WTC11 (cell line): ENCODE measurements at regions not wholly inside any gene's neighbourhood (a gene's known extent, or its start where the extent isn't known, plus 50 kb on each side); places are given as distances from the start of the nearest gene placed in this dataset.

Experiments used
- CREM ChIP-seq: sonication (generic); formaldehyde crosslinking; IDR thresholded peaks from 2 replicates; pipeline ENCODE4 v1.8.1; 2022; ENCODE audit warnings: mild to moderate bottlenecking, missing genetic modification reagents, moderate library complexity
- ELF4 ChIP-seq: sonication (generic); formaldehyde crosslinking; IDR thresholded peaks from 2 replicates; pipeline ENCODE4 v1.8.1; 2022; ENCODE audit warnings: low read depth, mild to moderate bottlenecking, moderate library complexity, missing genetic modification reagents
- FOXP1 ChIP-seq: sonication (generic); formaldehyde crosslinking; IDR thresholded peaks from 2 replicates; pipeline ENCODE4 v1.8.0; 2022; ENCODE audit warnings: missing genetic modification reagents, mild to moderate bottlenecking, moderate library complexity, borderline replicate concordance
- GRHL2 ChIP-seq: fragments of 250-450 bp; sonication (Bioruptor Pico); IDR thresholded peaks from 2 replicates; pipeline ENCODE4 v1.8.0; 2022; ENCODE audit warnings: mild to moderate bottlenecking, moderate library complexity; ENCODE audit not compliant: insufficient replicate concordance, severe bottlenecking
- IRF2 ChIP-seq: sonication (generic); formaldehyde crosslinking; IDR thresholded peaks from 2 replicates; pipeline ENCODE4 v1.8.0; 2022; ENCODE audit warnings: low read depth, missing genetic modification reagents, borderline replicate concordance
- KAT7 ChIP-seq: sonication (generic); formaldehyde crosslinking; IDR thresholded peaks from 2 replicates; pipeline ENCODE4 v1.8.1; 2023; ENCODE audit warnings: missing genetic modification reagents, mild to moderate bottlenecking, borderline replicate concordance
- NFATC4 ChIP-seq: fragments of 250-450 bp; sonication (Bioruptor Pico); IDR thresholded peaks from 2 replicates; pipeline ENCODE4 v1.9.0; 2021; ENCODE audit warnings: mild to moderate bottlenecking
- NR1H2 ChIP-seq: sonication (generic); formaldehyde crosslinking; IDR thresholded peaks from 2 replicates; pipeline ENCODE4 v1.9.0; 2021; ENCODE audit warnings: mild to moderate bottlenecking, moderate library complexity, missing genetic modification reagents
- SMAD4 ChIP-seq: sonication (generic); formaldehyde crosslinking; IDR thresholded peaks from 2 replicates; pipeline ENCODE4 v1.8.0; 2022; ENCODE audit warnings: mild to moderate bottlenecking, missing genetic modification reagents
- SP1 ChIP-seq: sonication (generic); formaldehyde crosslinking; conservative IDR thresholded peaks from 2 replicates; pipeline ENCODE4 v1.8.1; 2022; ENCODE audit warnings: missing genetic modification reagents
- TF ChIP-seq, protein P1 (sequence below): sonication (generic); formaldehyde crosslinking; IDR thresholded peaks from 2 replicates; pipeline ENCODE4 v1.8.1; 2023; ENCODE audit warnings: mild to moderate bottlenecking, missing genetic modification reagents, borderline replicate concordance
- TF ChIP-seq, protein P2 (sequence below): fragments of 200-600 bp; IDR thresholded peaks from 2 replicates; pipeline ENCODE4 v1.8.0; 2022; ENCODE audit warnings: antibody characterized with exemption
- TF ChIP-seq, protein P3 (sequence below): sonication (generic); formaldehyde crosslinking; conservative IDR thresholded peaks from 2 replicates; pipeline ENCODE4 v1.8.1; 2023; ENCODE audit warnings: mild to moderate bottlenecking, low read depth, missing genetic modification reagents, moderate library complexity

DNA sequence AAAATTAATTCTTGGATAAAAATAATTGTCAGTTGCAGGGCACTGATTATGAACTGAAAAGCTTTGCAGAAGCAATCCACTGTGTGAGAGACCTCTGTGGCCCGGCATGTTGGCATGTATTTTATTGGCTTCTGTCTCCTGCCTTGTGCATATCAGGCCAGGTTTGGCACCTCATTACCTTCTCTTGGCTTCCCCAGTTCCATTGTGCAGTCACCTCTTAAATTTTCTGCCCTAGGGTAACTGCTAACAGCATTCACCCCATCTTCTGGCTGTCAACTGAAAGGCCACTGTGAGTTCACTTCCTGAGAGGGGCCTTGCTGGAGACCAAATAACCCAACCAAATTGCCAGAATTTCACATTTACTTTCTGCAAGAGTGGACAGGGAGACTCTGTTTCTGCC is 92.7 kb upstream of the RARB start:
- no peak for TF ChIP-seq NR1H2
- TF ChIP-seq KAT7 (CRISPR knock-in tag), result no peak
- TF ChIP-seq, protein P1, sequence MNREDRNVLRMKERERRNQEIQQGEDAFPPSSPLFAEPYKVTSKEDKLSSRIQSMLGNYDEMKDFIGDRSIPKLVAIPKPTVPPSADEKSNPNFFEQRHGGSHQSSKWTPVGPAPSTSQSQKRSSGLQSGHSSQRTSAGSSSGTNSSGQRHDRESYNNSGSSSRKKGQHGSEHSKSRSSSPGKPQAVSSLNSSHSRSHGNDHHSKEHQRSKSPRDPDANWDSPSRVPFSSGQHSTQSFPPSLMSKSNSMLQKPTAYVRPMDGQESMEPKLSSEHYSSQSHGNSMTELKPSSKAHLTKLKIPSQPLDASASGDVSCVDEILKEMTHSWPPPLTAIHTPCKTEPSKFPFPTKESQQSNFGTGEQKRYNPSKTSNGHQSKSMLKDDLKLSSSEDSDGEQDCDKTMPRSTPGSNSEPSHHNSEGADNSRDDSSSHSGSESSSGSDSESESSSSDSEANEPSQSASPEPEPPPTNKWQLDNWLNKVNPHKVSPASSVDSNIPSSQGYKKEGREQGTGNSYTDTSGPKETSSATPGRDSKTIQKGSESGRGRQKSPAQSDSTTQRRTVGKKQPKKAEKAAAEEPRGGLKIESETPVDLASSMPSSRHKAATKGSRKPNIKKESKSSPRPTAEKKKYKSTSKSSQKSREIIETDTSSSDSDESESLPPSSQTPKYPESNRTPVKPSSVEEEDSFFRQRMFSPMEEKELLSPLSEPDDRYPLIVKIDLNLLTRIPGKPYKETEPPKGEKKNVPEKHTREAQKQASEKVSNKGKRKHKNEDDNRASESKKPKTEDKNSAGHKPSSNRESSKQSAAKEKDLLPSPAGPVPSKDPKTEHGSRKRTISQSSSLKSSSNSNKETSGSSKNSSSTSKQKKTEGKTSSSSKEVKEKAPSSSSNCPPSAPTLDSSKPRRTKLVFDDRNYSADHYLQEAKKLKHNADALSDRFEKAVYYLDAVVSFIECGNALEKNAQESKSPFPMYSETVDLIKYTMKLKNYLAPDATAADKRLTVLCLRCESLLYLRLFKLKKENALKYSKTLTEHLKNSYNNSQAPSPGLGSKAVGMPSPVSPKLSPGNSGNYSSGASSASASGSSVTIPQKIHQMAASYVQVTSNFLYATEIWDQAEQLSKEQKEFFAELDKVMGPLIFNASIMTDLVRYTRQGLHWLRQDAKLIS (CRISPR knock-in tag), result no peak
- no peak for TF ChIP-seq SMAD4
- TF ChIP-seq, protein P2, sequence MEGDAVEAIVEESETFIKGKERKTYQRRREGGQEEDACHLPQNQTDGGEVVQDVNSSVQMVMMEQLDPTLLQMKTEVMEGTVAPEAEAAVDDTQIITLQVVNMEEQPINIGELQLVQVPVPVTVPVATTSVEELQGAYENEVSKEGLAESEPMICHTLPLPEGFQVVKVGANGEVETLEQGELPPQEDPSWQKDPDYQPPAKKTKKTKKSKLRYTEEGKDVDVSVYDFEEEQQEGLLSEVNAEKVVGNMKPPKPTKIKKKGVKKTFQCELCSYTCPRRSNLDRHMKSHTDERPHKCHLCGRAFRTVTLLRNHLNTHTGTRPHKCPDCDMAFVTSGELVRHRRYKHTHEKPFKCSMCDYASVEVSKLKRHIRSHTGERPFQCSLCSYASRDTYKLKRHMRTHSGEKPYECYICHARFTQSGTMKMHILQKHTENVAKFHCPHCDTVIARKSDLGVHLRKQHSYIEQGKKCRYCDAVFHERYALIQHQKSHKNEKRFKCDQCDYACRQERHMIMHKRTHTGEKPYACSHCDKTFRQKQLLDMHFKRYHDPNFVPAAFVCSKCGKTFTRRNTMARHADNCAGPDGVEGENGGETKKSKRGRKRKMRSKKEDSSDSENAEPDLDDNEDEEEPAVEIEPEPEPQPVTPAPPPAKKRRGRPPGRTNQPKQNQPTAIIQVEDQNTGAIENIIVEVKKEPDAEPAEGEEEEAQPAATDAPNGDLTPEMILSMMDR, result no peak
- TF ChIP-seq CREM (CRISPR knock-in tag), result no peak
- TF ChIP-seq SP1 (CRISPR knock-in tag), result no peak
- TF ChIP-seq GRHL2 (CRISPR knock-in tag), result no peak
- TF ChIP-seq, protein P3, sequence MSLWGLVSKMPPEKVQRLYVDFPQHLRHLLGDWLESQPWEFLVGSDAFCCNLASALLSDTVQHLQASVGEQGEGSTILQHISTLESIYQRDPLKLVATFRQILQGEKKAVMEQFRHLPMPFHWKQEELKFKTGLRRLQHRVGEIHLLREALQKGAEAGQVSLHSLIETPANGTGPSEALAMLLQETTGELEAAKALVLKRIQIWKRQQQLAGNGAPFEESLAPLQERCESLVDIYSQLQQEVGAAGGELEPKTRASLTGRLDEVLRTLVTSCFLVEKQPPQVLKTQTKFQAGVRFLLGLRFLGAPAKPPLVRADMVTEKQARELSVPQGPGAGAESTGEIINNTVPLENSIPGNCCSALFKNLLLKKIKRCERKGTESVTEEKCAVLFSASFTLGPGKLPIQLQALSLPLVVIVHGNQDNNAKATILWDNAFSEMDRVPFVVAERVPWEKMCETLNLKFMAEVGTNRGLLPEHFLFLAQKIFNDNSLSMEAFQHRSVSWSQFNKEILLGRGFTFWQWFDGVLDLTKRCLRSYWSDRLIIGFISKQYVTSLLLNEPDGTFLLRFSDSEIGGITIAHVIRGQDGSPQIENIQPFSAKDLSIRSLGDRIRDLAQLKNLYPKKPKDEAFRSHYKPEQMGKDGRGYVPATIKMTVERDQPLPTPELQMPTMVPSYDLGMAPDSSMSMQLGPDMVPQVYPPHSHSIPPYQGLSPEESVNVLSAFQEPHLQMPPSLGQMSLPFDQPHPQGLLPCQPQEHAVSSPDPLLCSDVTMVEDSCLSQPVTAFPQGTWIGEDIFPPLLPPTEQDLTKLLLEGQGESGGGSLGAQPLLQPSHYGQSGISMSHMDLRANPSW, result no peak
- TF ChIP-seq FOXP1 (CRISPR knock-in tag), result no peak
- no peak for TF ChIP-seq ELF4 (CRISPR knock-in tag)
- no peak for TF ChIP-seq IRF2 (CRISPR knock-in tag)
- no peak for TF ChIP-seq NFATC4 (CRISPR knock-in tag)
